GM21825 (cell line): ENCODE measurements at regions not wholly inside any gene's neighbourhood (a gene's known extent, or its start where the extent isn't known, plus 50 kb on each side); places are given as distances from the start of the nearest gene placed in this dataset.

Source experiments
- ATAC-seq: cut with Tn5 transposase; IDR thresholded peaks from one replicate; pipeline ENCODE4 v1.9.1; 2021; ENCODE audit warnings: mild to moderate bottlenecking, moderate library complexity; ENCODE audit not compliant: unreplicated experiment

- ATAC-seq: no peak
These were observed 125.0 kb upstream of the JUN start for GRCh38 chr1:58908561-58909560.

DNA sequence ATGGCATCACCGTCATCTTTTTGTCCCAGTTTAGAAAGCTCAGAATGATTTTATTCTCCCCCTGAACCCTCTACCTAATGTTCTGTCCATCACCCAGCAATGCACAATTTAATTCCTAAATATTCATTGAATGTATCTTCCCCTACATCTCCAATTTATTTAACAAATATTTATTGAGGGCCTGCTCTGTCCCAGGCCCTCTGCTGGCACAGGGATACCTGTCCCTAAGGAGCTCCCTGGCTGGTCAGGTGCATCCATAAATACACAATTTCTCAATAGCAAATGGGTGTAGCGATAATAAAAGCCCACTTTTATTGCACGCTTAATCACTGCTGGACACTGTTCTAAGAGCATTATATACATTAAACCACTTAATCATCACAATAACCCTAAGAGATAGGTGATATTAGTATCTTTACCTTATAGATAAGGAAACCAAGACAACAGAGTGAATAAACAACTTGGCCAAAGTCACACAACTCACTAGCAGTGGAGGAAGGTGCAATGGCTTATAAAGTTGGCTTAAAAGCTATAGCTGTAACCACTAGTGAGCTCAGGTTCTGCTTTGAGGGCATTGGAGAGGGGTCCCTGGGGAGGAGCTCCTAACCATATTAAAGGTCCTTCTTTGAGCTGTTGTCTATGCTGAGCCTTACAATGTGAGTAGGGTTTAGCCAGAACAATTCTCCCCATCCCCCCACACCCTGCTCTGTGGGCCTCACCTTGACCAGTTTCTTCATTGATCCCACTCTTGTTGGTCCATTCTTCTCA, 126.3 kb upstream of the JUN start:
- no peak for ATAC-seq

DNA sequence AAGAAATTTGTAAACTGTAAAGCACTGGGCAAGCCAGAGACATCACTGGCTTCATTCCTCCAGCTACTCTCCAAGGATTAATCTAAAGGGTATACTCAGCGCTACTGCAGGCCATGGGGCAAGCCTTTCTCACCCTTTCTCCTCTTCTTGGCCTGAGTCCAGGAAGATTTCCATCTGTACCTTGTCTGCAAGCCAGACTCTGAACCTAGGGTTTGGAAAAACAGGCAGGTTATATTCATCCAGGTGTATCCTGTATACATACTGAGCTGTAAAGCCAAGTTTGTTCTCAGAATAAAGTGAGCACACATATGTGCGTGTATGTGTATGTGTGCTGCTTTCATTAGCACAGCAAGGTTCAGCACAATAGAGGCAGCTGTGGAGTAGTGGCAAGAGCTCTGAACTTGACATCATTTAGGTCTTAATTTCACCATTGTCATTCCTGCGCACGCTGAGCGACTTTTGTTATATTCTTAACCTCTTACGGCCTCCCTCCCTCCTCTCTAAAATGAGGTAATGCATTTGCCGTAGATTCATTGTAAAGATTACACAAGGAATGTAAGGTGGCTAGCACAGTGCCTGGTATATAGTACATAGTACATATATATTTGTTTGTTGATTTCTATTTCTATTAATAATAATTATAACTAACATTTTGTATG, 128.1 kb upstream of the JUN start:
- ATAC-seq: no peak

DNA sequence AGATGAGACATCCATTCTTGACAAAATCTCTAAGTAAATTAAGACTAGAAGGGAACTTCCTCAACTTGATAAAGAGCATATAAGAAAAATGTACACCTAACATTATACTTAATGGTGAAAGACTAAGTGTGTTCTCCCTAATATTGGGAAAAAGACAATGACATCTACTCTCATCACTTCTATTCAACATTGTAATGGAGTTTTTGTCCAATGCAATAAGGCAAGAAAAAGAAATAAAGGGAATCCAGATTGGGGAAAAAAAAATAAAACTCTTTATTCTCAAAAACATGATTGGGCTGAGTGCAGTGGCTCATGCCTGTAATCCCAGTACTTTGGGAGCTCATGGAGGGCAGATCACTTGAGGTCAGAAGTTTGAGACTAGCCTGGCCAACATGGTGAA, 131.1 kb upstream of the JUN start:
- no peak for ATAC-seq

- ATAC-seq: no peak
These were observed 133.6 kb upstream of the JUN start for GRCh38 chr1:58917436-58917835.

GRCh38 chr1:58919226-58919958, 135.5 kb upstream of the JUN start:
- ATAC-seq: no peak

- no peak for ATAC-seq
These were observed 136.1 kb upstream of the JUN start for GRCh38 chr1:58919959-58920321.

DNA sequence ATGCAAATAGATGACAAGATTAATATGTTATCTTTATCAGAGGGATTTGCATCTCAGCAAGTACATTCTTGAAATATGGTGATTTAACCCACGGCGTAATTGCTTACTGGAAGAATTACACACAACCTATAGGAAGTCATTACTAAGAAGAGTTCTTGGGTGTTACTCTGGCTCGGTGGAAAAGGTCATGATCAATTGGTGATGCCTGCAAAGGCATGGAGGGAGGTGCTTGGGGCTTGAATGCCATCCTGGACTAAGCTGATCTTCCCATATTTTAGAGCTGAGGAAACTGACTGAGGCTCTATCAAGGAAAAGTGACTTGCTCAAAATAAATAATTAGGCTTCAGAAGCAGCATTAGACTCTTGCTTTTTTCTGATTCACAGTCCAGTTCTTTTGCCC, 137.5 kb upstream of the JUN start:
- ATAC-seq: no peak

- no peak for ATAC-seq
These were observed 137.9 kb upstream of the JUN start for GRCh38 chr1:58921751-58922150.

DNA sequence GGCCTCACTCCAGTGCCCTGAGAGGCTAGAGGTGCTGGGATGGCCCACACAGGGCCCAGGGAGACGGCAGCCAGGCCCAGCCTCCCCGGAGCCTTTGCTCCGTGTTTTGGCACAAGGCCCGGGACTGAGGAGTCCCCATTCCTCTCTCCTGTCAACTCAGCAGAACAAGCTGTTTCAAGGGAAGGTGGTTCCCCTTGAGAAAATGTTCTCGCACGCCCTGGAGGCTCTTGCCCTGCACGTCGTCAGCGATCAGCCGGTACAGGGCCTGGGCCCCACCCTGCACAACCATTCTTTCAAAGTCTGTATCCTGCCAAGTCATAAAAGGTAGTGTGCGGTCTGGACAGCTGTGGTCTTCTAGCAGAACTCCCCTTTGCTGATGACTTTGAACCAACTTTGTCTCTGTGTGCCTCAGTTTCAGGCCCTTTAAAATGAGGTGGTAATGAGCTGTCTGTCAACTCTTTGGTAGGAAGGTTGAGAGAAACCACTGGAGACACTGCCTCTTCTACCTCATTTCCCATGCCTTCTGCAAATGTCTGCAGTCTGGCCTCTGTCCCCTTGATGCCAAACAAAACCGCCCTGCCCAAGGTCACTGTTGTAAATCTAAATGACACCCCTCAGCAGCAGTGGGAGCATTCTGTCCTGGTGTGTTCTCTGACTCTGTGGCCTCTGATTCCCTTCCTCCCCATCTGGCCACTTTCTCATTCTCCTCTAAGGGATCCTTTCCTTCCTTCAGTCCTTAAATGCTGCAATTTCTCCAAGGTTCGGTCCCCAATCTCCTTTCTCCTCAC, 138.6 kb upstream of the JUN start:
- ATAC-seq: peak; percentile 82

DNA sequence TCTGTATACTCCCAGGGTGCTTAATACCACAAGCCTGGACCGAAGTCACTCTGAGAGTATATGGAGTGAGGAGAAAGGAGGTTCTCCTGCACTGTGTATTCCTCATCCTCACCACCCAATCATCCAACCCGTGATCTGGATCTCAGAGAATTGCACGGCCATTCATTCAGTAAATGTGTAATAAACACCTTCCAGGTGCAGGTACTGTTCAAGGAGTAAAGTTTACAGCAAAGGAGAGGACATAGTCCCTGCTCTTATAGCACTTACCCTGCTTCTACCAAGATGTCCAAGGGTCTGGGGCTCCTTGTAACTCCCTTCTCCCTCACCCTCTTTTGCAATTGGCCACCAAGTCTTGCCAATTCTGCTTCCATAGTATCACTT, 139.2 kb upstream of the JUN start:
- no peak for ATAC-seq

GRCh38 chr1:58924016-58924565, 140.2 kb upstream of the JUN start:
- no peak for ATAC-seq

DNA sequence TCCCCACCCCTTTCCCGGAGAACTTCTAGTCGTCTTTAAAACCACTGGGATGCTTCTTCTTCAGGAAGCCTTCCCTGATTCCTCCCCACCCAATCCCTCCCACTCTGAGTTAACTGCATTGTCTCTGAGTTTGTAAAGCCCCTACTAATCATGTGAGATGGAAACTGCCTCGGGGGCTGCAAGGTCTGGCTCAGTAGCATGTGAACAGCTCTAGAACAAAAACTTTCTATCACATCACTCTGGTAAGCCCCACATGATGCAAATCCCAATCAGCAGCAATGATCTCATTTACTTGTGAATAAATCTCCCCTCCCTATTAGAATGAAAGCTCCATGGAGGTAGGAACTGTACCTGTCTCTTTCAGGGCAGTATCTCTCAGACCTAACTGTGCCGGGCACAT, 141.0 kb upstream of the JUN start:
- ATAC-seq: no peak

DNA sequence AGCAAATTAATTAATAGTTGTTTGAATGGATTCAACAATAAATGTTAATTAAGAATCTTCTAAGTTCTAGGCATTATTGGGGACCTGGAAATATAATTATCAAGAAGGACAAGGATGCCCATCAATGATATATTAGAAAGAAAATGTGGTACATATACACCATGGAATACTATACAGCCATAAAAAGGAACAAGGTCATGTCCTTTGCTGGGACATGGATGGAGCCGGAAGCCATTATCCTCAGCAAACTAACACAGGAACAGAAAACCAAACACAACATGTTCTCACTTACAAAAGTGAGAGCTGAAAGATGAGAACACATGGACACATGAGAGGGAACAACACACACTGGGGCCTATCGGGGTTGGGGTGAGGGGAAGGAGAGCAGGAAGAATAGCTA, 141.4 kb upstream of the JUN start:
- ATAC-seq: no peak

- no peak for ATAC-seq
These were observed 142.3 kb upstream of the JUN start for GRCh38 chr1:58926152-58926551.

- ATAC-seq: no peak
These were observed 143.3 kb upstream of the JUN start for GRCh38 chr1:58927041-58927721.

DNA sequence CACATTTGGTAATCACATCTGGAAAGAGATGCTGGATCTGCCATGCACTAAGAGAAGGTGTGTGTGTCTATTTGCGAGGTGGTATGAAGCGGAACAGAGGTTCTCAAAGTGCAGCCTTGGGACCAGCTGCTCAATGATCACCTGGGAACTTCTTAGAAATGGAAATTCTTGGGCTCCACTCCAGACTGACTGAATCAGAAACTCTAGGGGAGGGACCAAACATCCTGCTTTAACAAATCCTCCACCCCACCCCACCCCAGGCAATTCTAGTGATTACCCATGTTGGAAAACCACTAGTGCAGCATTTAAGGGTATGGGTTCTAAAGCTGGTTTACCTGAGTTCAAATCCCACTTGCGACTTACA, 143.9 kb upstream of the JUN start:
- ATAC-seq: no peak

GRCh38 chr1:58928514-58928913, 144.7 kb upstream of the JUN start:
- no peak for ATAC-seq

- ATAC-seq: no peak
These were observed 146.0 kb upstream of the JUN start for GRCh38 chr1:58929671-58930325.
